Activated B cell treated with CpG ODN at 0.5 μM for 24 hours (primary cell): ENCODE measurements at regions not wholly inside any gene's neighbourhood (a gene's known extent, or its start where the extent isn't known, plus 50 kb on each side); places are given as distances from the start of the nearest gene placed in this dataset.

Experiments
- ATAC-seq: fragments of 200-7000 bp; cut with Tn5 transposase; one replicate; pipeline ENCODE4 v1.10.0; 2021; ENCODE audit warnings: low read depth, mild to moderate bottlenecking, moderate library complexity
- CTCF ChIA-PET: fragments of 350-600 bp; sonication (Branson Sonifier 250); formaldehyde crosslinking; loops from one replicate; lab custom pipeline; 2021; ENCODE audit warnings: antibody characterized with exemption; lab: Charles Lee
- POLR2A ChIA-PET: fragments of 350-600 bp; sonication (Branson Sonifier 250); formaldehyde crosslinking; loops from one replicate; lab custom pipeline; 2021; ENCODE audit warnings: antibody characterized with exemption; lab: Charles Lee
- DNase-seq: peaks from one replicate; pipeline ENCODE4 v3.0.0; 2022
- H3K27ac Mint-ChIP-seq: one replicate; pipeline ENCODE4 v1.8.0; 2020; ENCODE audit warnings: mixed read lengths
- H3K27me3 Mint-ChIP-seq: one replicate; pipeline ENCODE4 v1.8.0; 2021; ENCODE audit warnings: mixed read lengths
- H3K36me3 Mint-ChIP-seq: one replicate; pipeline ENCODE4 v1.8.0; 2021; ENCODE audit warnings: low read depth, mixed read lengths
- H3K4me1 Mint-ChIP-seq: one replicate; pipeline ENCODE4 v1.8.0; 2021; ENCODE audit warnings: mixed read lengths
- H3K4me3 Mint-ChIP-seq: one replicate; pipeline ENCODE4 v1.8.0; 2020; ENCODE audit warnings: mild to moderate bottlenecking, mixed read lengths
- H3K9me3 Mint-ChIP-seq: one replicate; pipeline ENCODE4 v1.8.0; 2020; ENCODE audit warnings: mixed read lengths
- CTCF ChIP-seq: fragments of 200-600 bp; IDR thresholded peaks from one replicate; pipeline ENCODE4 v1.8.0; 2022; ENCODE audit warnings: antibody characterized with exemption, mild to moderate bottlenecking
- intact Hi-C: fragments of 100-400 bp; cut with micrococcal nuclease; formaldehyde crosslinking; loops from one replicate; pipeline ENCODE4 v1.15.1; 2024

GRCh38 chr3:107987036-107987939 lies 103.5 kb downstream of the CD47 start:
- Mint-ChIP-seq H3K36me3 (no peaks in the 10 kb centered on the region), H3K9me3 (no peaks in the 10 kb centered on the region), H3K27ac (no peak overlapping the region), H3K27me3 (no peaks in the 10 kb centered on the region), H3K4me1 (peaks cover 21% of the 10 kb centered on the region), H3K4me3 (no peak overlapping the region)
- intact Hi-C loops, result no loop called here
- POLR2A ChIA-PET, result interaction anchor here (0.6 kb wide), 1 partner anchor 234 kb away, joined by 4 read pairs; no protein-coding TSS in a partner anchor
- no peak for DNase-seq
- CTCF ChIA-PET, result no interaction called here
- TF ChIP-seq CTCF, result no peak
- no peak for ATAC-seq

- Mint-ChIP-seq H3K27me3 (no peaks in the 10 kb centered on the region), H3K4me1 (peaks cover 21% of the 10 kb centered on the region), H3K36me3 (no peaks in the 10 kb centered on the region), H3K27ac (no peak overlapping the region), H3K9me3 (no peaks in the 10 kb centered on the region), H3K4me3 (no peak overlapping the region)
- ChIA-PET POLR2A (interaction anchor here (0.6 kb wide), 1 partner anchor 235 kb away, joined by 4 read pairs; no protein-coding TSS in a partner anchor), CTCF (no interaction called here)
- DNase-seq (no peak), ATAC-seq (no peak)
- intact Hi-C loops, result no loop called here
- TF ChIP-seq CTCF, result no peak
Observed at GRCh38 chr3:107986505-107986904, 104.3 kb downstream of the CD47 start.

GRCh38 chr3:107985496-107985895 lies 105.3 kb downstream of the CD47 start:
- intact Hi-C loops, result no loop called here
- H3K4me3 Mint-ChIP-seq, result no peak overlapping the region
- ChIA-PET CTCF (no interaction called here), POLR2A (interaction anchor here (0.7 kb wide), 1 partner anchor 9 kb away, joined by 3 read pairs; no protein-coding TSS in a partner anchor)
- TF ChIP-seq CTCF, result no peak
- no peak overlapping the region for H3K27ac Mint-ChIP-seq
- ATAC-seq, result peak; percentile 60
- no peak for DNase-seq
- H3K27me3 Mint-ChIP-seq, result no peaks in the 10 kb centered on the region
- no peaks in the 10 kb centered on the region for H3K36me3 Mint-ChIP-seq
- H3K9me3 Mint-ChIP-seq, result no peaks in the 10 kb centered on the region
- H3K4me1 Mint-ChIP-seq, result peaks cover 21% of the 10 kb centered on the region

GRCh38 chr3:107983247-107983646 lies 107.6 kb downstream of the CD47 start:
- no peak overlapping the region for H3K4me3 Mint-ChIP-seq
- TF ChIP-seq CTCF, result no peak
- H3K9me3 Mint-ChIP-seq, result no peaks in the 10 kb centered on the region
- intact Hi-C loops, result no loop called here
- ChIA-PET POLR2A (no interaction called here), CTCF (interaction anchor here (1.2 kb wide), 1 partner anchor 12 kb away, joined by 3 read pairs; no protein-coding TSS in a partner anchor)
- no peak for ATAC-seq
- no peak overlapping the region for H3K27ac Mint-ChIP-seq
- no peaks in the 10 kb centered on the region for H3K27me3 Mint-ChIP-seq
- H3K4me1 Mint-ChIP-seq, result peaks cover 7% of the 10 kb centered on the region
- DNase-seq, result no peak
- no peaks in the 10 kb centered on the region for H3K36me3 Mint-ChIP-seq

GRCh38 chr3:107982165-107982564 lies 108.7 kb downstream of the CD47 start:
- TF ChIP-seq CTCF, result no peak
- Mint-ChIP-seq H3K36me3 (no peaks in the 10 kb centered on the region), H3K4me1 (peaks cover 7% of the 10 kb centered on the region), H3K27me3 (no peaks in the 10 kb centered on the region), H3K9me3 (no peaks in the 10 kb centered on the region), H3K27ac (no peak overlapping the region), H3K4me3 (no peak overlapping the region)
- intact Hi-C loops, result no loop called here
- POLR2A ChIA-PET, result no interaction called here
- CTCF ChIA-PET, result no interaction called here
- ATAC-seq, result no peak
- DNase-seq, result no peak
